SU-DHL-6 (cell line): ENCODE measurements at regions not wholly inside any gene's neighbourhood (a gene's known extent, or its start where the extent isn't known, plus 50 kb on each side); places are given as distances from the start of the nearest gene placed in this dataset.

Experiments used
- EZH2phosphoT487 ChIP-seq: fragments of 200-600 bp; sonication (generic), shearing (Covaris generic); conservative IDR thresholded peaks from 2 replicates; pipeline ENCODE4 v1.6.1; 2018; ENCODE audit warnings: mild to moderate bottlenecking, antibody characterized with exemption, low read length, moderate library complexity, mixed read lengths
- TF ChIP-seq, protein P1 (sequence below): fragments of 200-600 bp; sonication (generic); IDR thresholded peaks from one replicate; pipeline ENCODE4 v1.5.1; 2017; ENCODE audit warnings: antibody characterized with exemption, mild to moderate bottlenecking, low read length, moderate library complexity; ENCODE audit not compliant: insufficient read depth, poor library complexity, severe bottlenecking

DNA sequence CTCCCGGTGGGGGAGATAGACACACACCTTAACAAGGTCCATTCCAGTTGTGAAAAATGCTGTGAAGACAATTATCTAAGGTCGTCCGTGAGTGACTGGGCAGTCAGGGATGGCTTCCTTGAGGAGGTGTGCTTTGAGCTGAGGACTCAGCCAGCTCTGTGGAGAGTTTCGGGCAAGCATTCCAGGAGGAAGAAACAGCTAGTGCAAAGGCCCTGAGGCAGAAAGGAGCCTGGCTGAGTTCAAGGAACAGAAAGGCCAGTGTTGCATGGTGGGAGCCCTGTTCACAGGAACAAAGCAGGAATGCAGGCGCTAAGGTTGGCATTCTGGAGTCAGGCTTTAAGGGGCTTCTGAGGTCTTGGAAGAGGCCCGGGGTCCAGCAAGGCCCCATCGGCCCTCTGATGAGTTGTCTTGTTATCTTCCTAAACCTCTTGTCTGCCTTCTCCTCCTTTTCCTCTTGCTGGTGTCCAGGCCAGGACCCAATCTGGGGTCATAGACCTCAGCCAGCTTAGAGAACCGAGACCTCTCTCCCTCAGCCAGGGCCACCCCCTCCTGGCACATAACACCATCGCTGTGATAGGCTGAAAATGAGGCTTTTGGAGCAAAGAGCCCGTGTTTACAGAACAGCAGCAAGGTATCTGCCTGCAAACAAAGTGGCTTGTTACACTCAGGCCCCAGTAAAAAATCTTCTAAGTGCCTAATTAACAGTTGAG lies 270.2 kb upstream of the MVB12B start:
- TF ChIP-seq, protein P1, sequence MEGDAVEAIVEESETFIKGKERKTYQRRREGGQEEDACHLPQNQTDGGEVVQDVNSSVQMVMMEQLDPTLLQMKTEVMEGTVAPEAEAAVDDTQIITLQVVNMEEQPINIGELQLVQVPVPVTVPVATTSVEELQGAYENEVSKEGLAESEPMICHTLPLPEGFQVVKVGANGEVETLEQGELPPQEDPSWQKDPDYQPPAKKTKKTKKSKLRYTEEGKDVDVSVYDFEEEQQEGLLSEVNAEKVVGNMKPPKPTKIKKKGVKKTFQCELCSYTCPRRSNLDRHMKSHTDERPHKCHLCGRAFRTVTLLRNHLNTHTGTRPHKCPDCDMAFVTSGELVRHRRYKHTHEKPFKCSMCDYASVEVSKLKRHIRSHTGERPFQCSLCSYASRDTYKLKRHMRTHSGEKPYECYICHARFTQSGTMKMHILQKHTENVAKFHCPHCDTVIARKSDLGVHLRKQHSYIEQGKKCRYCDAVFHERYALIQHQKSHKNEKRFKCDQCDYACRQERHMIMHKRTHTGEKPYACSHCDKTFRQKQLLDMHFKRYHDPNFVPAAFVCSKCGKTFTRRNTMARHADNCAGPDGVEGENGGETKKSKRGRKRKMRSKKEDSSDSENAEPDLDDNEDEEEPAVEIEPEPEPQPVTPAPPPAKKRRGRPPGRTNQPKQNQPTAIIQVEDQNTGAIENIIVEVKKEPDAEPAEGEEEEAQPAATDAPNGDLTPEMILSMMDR = no peak
- no peak for TF ChIP-seq EZH2phosphoT487
